Mucosa of descending colon (tissue), 3 donors: ENCODE measurements at regions not wholly inside any gene's neighbourhood (a gene's known extent, or its start where the extent isn't known, plus 50 kb on each side); places are given as distances from the start of the nearest gene placed in this dataset.

Experiments used
- ATAC-seq: fragments of 200-7000 bp; cut with Tn5 transposase; one replicate; pipeline ENCODE4 v1.9.1; 2020; ENCODE audit warnings: mild to moderate bottlenecking, moderate library complexity
- DNase-seq, 3 donors: peaks; one replicate each; pipeline ENCODE4 v3.0.0-alpha.2; 2020
- H3K36me3 ChIP-seq: fragments of 200-600 bp; one replicate; pipeline ENCODE4 v1.8.0; 2021; ENCODE audit warnings: low read depth, mild to moderate bottlenecking
- H3K4me1 ChIP-seq: fragments of 200-600 bp; one replicate; pipeline ENCODE4 v1.8.0; 2021; ENCODE audit warnings: low read depth, mild to moderate bottlenecking
- H3K4me3 ChIP-seq: fragments of 200-600 bp; one replicate; pipeline ENCODE4 v1.8.0; 2021; ENCODE audit warnings: mild to moderate bottlenecking
- H3K9me3 ChIP-seq: fragments of 200-600 bp; one replicate; pipeline ENCODE4 v1.8.0; 2021; ENCODE audit warnings: mild to moderate bottlenecking
- intact Hi-C, 2 donors: fragments of 100-400 bp; cut with DNase I in 1 of 2; cut with micrococcal nuclease in 1 of 2; formaldehyde crosslinking; loops; one replicate each; pipeline versions ENCODE4 v1.11.0 to v1.11.1; 2022; cut with DNase I, micrococcal nuclease
- TF ChIP-seq, protein P1 (sequence below): fragments of 200-600 bp; IDR thresholded peaks from one replicate; pipeline ENCODE4 v1.8.0; 2022; ENCODE audit warnings: antibody characterized with exemption, mild to moderate bottlenecking
- donor health status: DM: no; HTN: no; CAD: no; lungs with moderate emphysema.
- donor health status: DM: no; HTN: no; CAD: no.
- donor health status: DM: no; HTN: yes; CAD: no.

- TF ChIP-seq, protein P1, sequence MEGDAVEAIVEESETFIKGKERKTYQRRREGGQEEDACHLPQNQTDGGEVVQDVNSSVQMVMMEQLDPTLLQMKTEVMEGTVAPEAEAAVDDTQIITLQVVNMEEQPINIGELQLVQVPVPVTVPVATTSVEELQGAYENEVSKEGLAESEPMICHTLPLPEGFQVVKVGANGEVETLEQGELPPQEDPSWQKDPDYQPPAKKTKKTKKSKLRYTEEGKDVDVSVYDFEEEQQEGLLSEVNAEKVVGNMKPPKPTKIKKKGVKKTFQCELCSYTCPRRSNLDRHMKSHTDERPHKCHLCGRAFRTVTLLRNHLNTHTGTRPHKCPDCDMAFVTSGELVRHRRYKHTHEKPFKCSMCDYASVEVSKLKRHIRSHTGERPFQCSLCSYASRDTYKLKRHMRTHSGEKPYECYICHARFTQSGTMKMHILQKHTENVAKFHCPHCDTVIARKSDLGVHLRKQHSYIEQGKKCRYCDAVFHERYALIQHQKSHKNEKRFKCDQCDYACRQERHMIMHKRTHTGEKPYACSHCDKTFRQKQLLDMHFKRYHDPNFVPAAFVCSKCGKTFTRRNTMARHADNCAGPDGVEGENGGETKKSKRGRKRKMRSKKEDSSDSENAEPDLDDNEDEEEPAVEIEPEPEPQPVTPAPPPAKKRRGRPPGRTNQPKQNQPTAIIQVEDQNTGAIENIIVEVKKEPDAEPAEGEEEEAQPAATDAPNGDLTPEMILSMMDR = no peak
- Histone ChIP-seq H3K4me3 (no peak overlapping the region), H3K36me3 (no peaks in the 10 kb centered on the region), H3K4me1 (no peaks in the 10 kb centered on the region), H3K9me3 (no peaks in the 10 kb centered on the region)
- intact Hi-C loops = no loop called here
- DNase-seq (no peak), ATAC-seq (no peak)
Observed at GRCh38 chr14:29220072-29220471, 453.5 kb downstream of the FOXG1 start.

DNA sequence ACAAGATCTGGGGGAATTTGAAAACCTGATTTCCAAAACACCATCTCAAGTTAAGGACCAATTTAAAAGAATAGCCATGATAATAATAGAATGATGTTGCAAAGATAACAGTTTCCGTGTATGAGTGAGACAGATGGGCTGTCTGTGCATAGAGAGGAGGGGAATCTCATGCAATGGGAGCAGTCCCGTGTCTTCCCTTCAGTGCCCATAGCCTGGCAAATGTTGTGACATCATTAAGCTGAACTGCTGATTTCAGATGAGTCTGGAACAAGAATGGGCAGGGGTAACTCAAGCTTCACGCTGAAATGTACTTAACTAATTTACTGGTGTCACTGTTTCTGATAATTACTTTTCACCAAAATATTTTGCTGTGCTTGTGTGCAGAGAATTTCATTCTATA, 454.0 kb downstream of the FOXG1 start:
- Histone ChIP-seq H3K36me3 (no peaks in the 10 kb centered on the region), H3K4me3 (no peak overlapping the region), H3K9me3 (no peaks in the 10 kb centered on the region), H3K4me1 (no peaks in the 10 kb centered on the region)
- DNase-seq = no peak
- TF ChIP-seq, protein P1 = no peak
- ATAC-seq = no peak
- intact Hi-C loops = no loop called here

- intact Hi-C loops = no loop called here
- peaks cover 1% of the 10 kb centered on the region for H3K9me3 ChIP-seq
- TF ChIP-seq, protein P1 = no peak
Observed at GRCh38 chr14:29222006-29222405, 455.4 kb downstream of the FOXG1 start.

DNA sequence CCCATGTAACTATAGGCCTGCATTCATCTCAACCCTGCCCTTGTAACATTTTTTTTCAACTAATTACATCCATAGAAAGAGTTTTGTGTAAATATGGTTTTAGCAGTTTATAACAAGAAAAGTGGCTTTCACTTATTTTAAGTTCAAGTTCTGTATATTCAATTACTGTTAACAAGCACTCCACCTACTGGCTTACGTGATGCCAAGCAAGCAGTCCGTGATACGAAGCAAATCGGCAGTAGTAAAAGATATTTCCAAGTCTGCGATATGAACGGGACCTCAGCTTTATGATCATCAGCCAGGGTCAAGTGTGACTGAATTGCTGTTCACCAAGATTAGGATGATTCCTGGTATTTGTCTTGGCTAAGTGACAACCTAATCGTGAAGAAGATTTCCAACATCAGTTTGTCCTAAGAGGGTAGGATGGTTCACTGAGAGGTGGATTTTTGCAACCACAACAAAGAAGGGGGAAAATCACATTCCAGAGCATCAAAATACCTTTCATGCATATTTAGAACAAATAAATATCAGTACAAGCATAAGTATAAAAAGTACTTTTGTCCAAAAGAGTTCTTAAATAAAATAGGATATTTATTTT, 456.2 kb downstream of the FOXG1 start:
- intact Hi-C loops = no loop called here
- DNase-seq (no peak), ATAC-seq (no peak)

More at GRCh38 chr14:29222006-29222405, 455.4 kb downstream of the FOXG1 start:
- no peak for ATAC-seq
- no peak for DNase-seq
- H3K36me3 ChIP-seq = no peaks in the 10 kb centered on the region
- no peak overlapping the region for H3K4me3 ChIP-seq
- H3K4me1 ChIP-seq = no peaks in the 10 kb centered on the region

GRCh38 chr14:29223947-29224346, 457.4 kb downstream of the FOXG1 start:
- TF ChIP-seq, protein P1 = no peak
- intact Hi-C loops = no loop called here
- no peak overlapping the region for H3K4me3 ChIP-seq
- peaks cover 2% of the 10 kb centered on the region for H3K9me3 ChIP-seq
- no peak for ATAC-seq
- no peaks in the 10 kb centered on the region for H3K4me1 ChIP-seq
- DNase-seq = no peak
- no peaks in the 10 kb centered on the region for H3K36me3 ChIP-seq

More for the DNA sequence above, 456.2 kb downstream of the FOXG1 start:
- Histone ChIP-seq H3K4me1 (no peaks in the 10 kb centered on the region), H3K36me3 (no peaks in the 10 kb centered on the region), H3K9me3 (peaks cover 2% of the 10 kb centered on the region), H3K4me3 (no peak overlapping the region)
- TF ChIP-seq, protein P1 = no peak

DNA sequence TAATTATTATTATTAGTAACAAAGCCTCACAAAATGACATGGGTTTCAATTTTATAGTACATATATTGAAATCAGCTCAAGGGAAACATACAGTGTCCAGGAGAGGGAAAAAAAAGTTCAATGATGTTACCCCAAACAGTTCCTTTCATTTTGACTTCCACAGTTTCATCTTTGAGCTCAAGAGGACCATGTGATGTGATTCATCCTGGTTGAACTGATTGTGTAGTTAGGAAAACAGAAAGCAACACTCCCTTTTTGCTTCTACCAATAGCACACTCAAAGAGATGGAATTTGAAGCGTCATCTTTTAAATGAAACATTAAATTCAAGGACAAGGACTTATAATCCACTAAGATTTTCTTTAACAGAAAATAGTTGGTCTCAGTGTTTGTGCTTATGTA, 461.0 kb downstream of the FOXG1 start:
- Histone ChIP-seq H3K4me3 (no peak overlapping the region), H3K4me1 (no peaks in the 10 kb centered on the region), H3K9me3 (peaks cover 2% of the 10 kb centered on the region), H3K36me3 (no peaks in the 10 kb centered on the region)
- ATAC-seq (no peak), DNase-seq (no peak)
- intact Hi-C loops = no loop called here
- TF ChIP-seq, protein P1 = no peak
